H1 (cell line): ENCODE measurements at regions not wholly inside any gene's neighbourhood (a gene's known extent, or its start where the extent isn't known, plus 50 kb on each side); places are given as distances from the start of the nearest gene placed in this dataset.
"Not testable (repeated sequence)": the region's sequence is repeated elsewhere in the genome, so short reads cannot be mapped to it uniquely, and the experiment has no call there.

Experiments
- CTCF ChIA-PET: fragments of 300-600 bp; sonication (Branson Sonifier 250); formaldehyde crosslinking; loops from one replicate; lab custom pipeline; 2021; ENCODE audit not compliant: partially characterized antibody; lab: Charles Lee
- POLR2A ChIA-PET: fragments of 300-600 bp; sonication (Branson Sonifier 250); formaldehyde crosslinking; loops from one replicate; lab custom pipeline; 2021; ENCODE audit warnings: inconsistent platforms; ENCODE audit not compliant: partially characterized antibody; lab: Charles Lee
- DNase-seq, 2 experiments: peaks; one replicate each; pipeline versions ENCODE4 v3.0.0 to v3.0.0-alpha.2; 2010 to 2022; ENCODE audit warnings: low spot score in 2 of 2, low read depth in 1 of 2, mixed read lengths in 1 of 2
- FAIRE-seq: peaks from 2 replicates; lab custom pipeline; 2011; peaks lifted over from hg19 to GRCh38; lab: Jason Lieb, UNC
- H2AFZ ChIP-seq: 2 replicates; pipeline ENCODE4 v1.8.1; 2012; ENCODE audit warnings: low read length, inconsistent platforms
- H2AK5ac ChIP-seq: 2 replicates; pipeline ENCODE4 v1.6.1; 2013; ENCODE audit warnings: low read depth, low read length
- H2BK120ac ChIP-seq: replicated peaks from 2 replicates; pipeline ENCODE3; 2013; ENCODE audit warnings: low read depth, low read length, inconsistent platforms
- H2BK12ac ChIP-seq: 2 replicates; pipeline ENCODE4 v1.6.1; 2013; ENCODE audit warnings: low read depth, low read length
- H2BK15ac ChIP-seq: 2 replicates; pipeline ENCODE4 v1.6.1; 2013; ENCODE audit warnings: low read length
- H2BK20ac ChIP-seq: 2 replicates; pipeline ENCODE4 v1.6.1; 2013; ENCODE audit warnings: low read length
- H2BK5ac ChIP-seq: 2 replicates; pipeline ENCODE4 v1.6.1; 2013; ENCODE audit warnings: low read depth, low read length
- H3K14ac ChIP-seq: 2 replicates; pipeline ENCODE4 v1.6.1; 2013; ENCODE audit warnings: inconsistent platforms; ENCODE audit not compliant: insufficient read length
- H3K18ac ChIP-seq: 2 replicates; pipeline ENCODE4 v1.6.1; 2013; ENCODE audit warnings: low read length; ENCODE audit errors: extremely low read depth
- H3K23ac ChIP-seq: 2 replicates; pipeline ENCODE4 v1.6.1; 2013; ENCODE audit warnings: inconsistent platforms; ENCODE audit not compliant: insufficient read length
- H3K23me2 ChIP-seq: 2 replicates; pipeline ENCODE4 v1.6.1; 2013; ENCODE audit warnings: low read depth, low read length
- H3K27ac ChIP-seq: 2 replicates; pipeline ENCODE4 v1.6.1; 2011; ENCODE audit warnings: low read depth, low read length, inconsistent platforms
- H3K27me3 ChIP-seq, 4 experiments: replicated peaks in 1 of 4; 1 replicate in 1 of 4; 2 replicates in 3 of 4; pipeline versions ENCODE4 v1.6.1 to v1.8.1; 2011 to 2013; ENCODE audit warnings: low read length in 3 of 4, mild to moderate bottlenecking in 3 of 4, inconsistent platforms in 2 of 4, mixed read lengths in 2 of 4, moderate library complexity in 1 of 4; ENCODE audit not compliant: control insufficient read depth in 3 of 4, insufficient read depth in 3 of 4; ENCODE audit errors: extremely low read depth in 1 of 4
- H3K36me3 ChIP-seq, 4 experiments: 2 replicates each; pipeline versions ENCODE4 v1.6.1 to v1.8.1; 2011 to 2013; ENCODE audit warnings: mild to moderate bottlenecking in 4 of 4, low read length in 3 of 4, moderate library complexity in 2 of 4, control low read depth in 1 of 4, inconsistent platforms in 1 of 4; ENCODE audit not compliant: insufficient read depth in 4 of 4, control insufficient read depth in 2 of 4
- H3K4ac ChIP-seq: replicated peaks from 2 replicates; pipeline ENCODE3; 2013; ENCODE audit warnings: low read length, low read depth, mixed read lengths, inconsistent platforms; ENCODE audit not compliant: insufficient read length
- H3K4me1 ChIP-seq, 4 experiments: replicated peaks in 1 of 4; 1 replicate in 1 of 4; 2 replicates in 3 of 4; pipeline versions ENCODE4 v1.6.1 to v1.8.1; 2011 to 2013; ENCODE audit warnings: low read length in 3 of 4, inconsistent platforms in 2 of 4, mixed read lengths in 1 of 4; ENCODE audit not compliant: insufficient read depth in 4 of 4, control insufficient read depth in 3 of 4
- H3K4me2 ChIP-seq, 2 experiments: 2 replicates each; pipeline versions ENCODE4 v1.6.1 to v1.8.1; 2011 to 2013; ENCODE audit warnings: low read depth in 2 of 2, low read length in 2 of 2, control low read depth in 1 of 2, inconsistent platforms in 1 of 2, mild to moderate bottlenecking in 1 of 2; ENCODE audit not compliant: insufficient read depth in 1 of 2
- H3K4me3 ChIP-seq, 4 experiments: fragments of 200-600, 300-600 bp in 1 of 4; sonication (generic), shearing (Covaris generic), sonication (Bioruptor Twin) in 1 of 4; 2 replicates each; pipeline versions ENCODE4 v1.5.1 to v1.8.1; 2011 to 2016; ENCODE audit warnings: low read length in 4 of 4, low read depth in 3 of 4, control low read depth in 2 of 4, inconsistent platforms in 2 of 4, mild to moderate bottlenecking in 2 of 4, mixed read lengths in 1 of 4, moderate library complexity in 1 of 4; ENCODE audit not compliant: insufficient read depth in 2 of 4; ENCODE audit errors: extremely low read depth in 1 of 4
- H3K56ac ChIP-seq: replicated peaks from 2 replicates; pipeline ENCODE3; 2013; ENCODE audit warnings: low read depth, mild to moderate bottlenecking, mixed read lengths, low read length, inconsistent platforms; ENCODE audit not compliant: insufficient read length
- H3K79me1 ChIP-seq: 2 replicates; pipeline ENCODE4 v1.6.1; 2013; ENCODE audit warnings: low read depth, low read length, control low read depth
- H3K79me2 ChIP-seq, 2 experiments: 2 replicates each; pipeline versions ENCODE4 v1.6.1 to v1.8.1; 2012 to 2013; ENCODE audit warnings: low read length in 2 of 2, mild to moderate bottlenecking in 2 of 2, inconsistent platforms in 1 of 2; ENCODE audit not compliant: insufficient read depth in 2 of 2, control insufficient read depth in 1 of 2
- H3K9ac ChIP-seq, 4 experiments: replicated peaks in 1 of 4; 1 replicate in 1 of 4; 2 replicates in 3 of 4; pipeline versions ENCODE4 v1.6.1 to v1.8.1; 2011 to 2013; ENCODE audit warnings: low read depth in 3 of 4, low read length in 3 of 4, control low read depth in 2 of 4, mild to moderate bottlenecking in 2 of 4, moderate library complexity in 2 of 4, inconsistent platforms in 1 of 4; ENCODE audit errors: extremely low read depth in 1 of 4
- H3K9me3 ChIP-seq, 2 experiments: 2 replicates each; pipeline versions ENCODE4 v1.6.1 to v1.8.1; 2012 to 2013; ENCODE audit warnings: mild to moderate bottlenecking in 2 of 2, moderate library complexity in 2 of 2, control low read depth in 1 of 2, inconsistent platforms in 1 of 2, low read depth in 1 of 2, low read length in 1 of 2, mixed read lengths in 1 of 2; ENCODE audit not compliant: insufficient read depth in 2 of 2
- H4K20me1 ChIP-seq, 2 experiments: replicated peaks in 1 of 2; 2 replicates each; pipeline versions ENCODE3 to v1.8.1; 2011 to 2013; ENCODE audit warnings: inconsistent platforms in 2 of 2, low read length in 2 of 2, mild to moderate bottlenecking in 1 of 2; ENCODE audit not compliant: insufficient read depth in 2 of 2, control insufficient read depth in 1 of 2
- H4K5ac ChIP-seq: 2 replicates; pipeline ENCODE4 v1.6.1; 2013; ENCODE audit warnings: low read length, low read depth, mixed read lengths, inconsistent platforms; ENCODE audit not compliant: insufficient read length
- H4K8ac ChIP-seq: 2 replicates; pipeline ENCODE4 v1.8.0; 2013; ENCODE audit warnings: mild to moderate bottlenecking, moderate library complexity, low read length, inconsistent platforms; ENCODE audit not compliant: insufficient read depth; ENCODE audit errors: extremely low read depth
- H4K91ac ChIP-seq: replicated peaks from 2 replicates; pipeline ENCODE3; 2013; ENCODE audit warnings: low read length, mixed read lengths, inconsistent platforms; ENCODE audit not compliant: insufficient read length
- WGBS, 2 experiments: shearing (Covaris generic) in 1 of 2; methylation state at CpG; one replicate each; pipeline versions ENCODE4 v1.1.6 to v1.1.7; 2013 to 2015; ENCODE audit warnings: low lambda C conversion rate in 2 of 2, mixed read lengths in 2 of 2, inconsistent platforms in 1 of 2, low coverage in 1 of 2, missing lambda C conversion rate in 1 of 2; ENCODE audit not compliant: insufficient replicate concordance in 2 of 2, insufficient coverage in 1 of 2, insufficient read length in 1 of 2; ENCODE audit errors: extremely low coverage in 1 of 2, missing lambda C conversion rate in 1 of 2; 5-methylcytosine and 5-hydroxymethylcytosine counted together

DNA sequence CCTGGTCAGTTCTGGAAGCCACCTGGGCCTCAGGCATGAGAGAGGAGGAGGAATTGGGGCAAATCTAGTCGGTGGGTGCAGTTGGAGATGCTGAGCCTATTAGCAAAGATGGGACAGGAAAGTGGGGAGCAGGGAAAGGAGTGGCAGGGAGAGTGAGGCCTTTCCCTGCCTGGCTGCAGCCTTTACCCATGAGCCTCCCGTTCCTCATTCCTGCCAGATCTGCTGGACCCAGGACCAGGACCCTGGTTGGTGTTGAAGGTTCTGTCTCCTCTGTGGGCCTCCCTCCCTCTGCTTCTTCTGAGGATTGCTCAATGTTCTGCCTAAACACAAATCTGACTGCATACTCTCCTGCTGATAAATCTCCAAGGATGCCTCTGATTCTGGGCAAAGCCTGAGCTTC lies 64.4 kb upstream of the ZNF337 start:
- H2BK120ac ChIP-seq, H3K36me3 ChIP-seq, H3K4me1 ChIP-seq, H3K14ac ChIP-seq, H3K27ac ChIP-seq, POLR2A ChIA-PET, H3K4me2 ChIP-seq, H2BK20ac ChIP-seq, H3K4me3 ChIP-seq, H2AK5ac ChIP-seq, H2AFZ ChIP-seq, H3K79me1 ChIP-seq, H4K5ac ChIP-seq, H3K9ac ChIP-seq, H2BK5ac ChIP-seq, H3K56ac ChIP-seq, CTCF ChIA-PET, H2BK12ac ChIP-seq, H3K4ac ChIP-seq, FAIRE-seq, H3K18ac ChIP-seq, H3K79me2 ChIP-seq, H4K20me1 ChIP-seq, H3K23me2 ChIP-seq, H2BK15ac ChIP-seq, H3K23ac ChIP-seq, H4K8ac ChIP-seq, H4K91ac ChIP-seq, H3K27me3 ChIP-seq, DNase-seq: not testable (repeated sequence)
- 61% methylated on average over 2 of the region's 2 CpGs; no CpG with 5 or more reads in 1 of the 2 experiments for WGBS, 2 experiments
- peaks cover 4 to 14% of the 10 kb centered on the region in 2 experiments; a peak in 3 of 4 replicates for H3K9me3 ChIP-seq
